Prostate gland (tissue), 2 donors: ENCODE measurements at regions not wholly inside any gene's neighbourhood (a gene's known extent, or its start where the extent isn't known, plus 50 kb on each side); places are given as distances from the start of the nearest gene placed in this dataset.

Experiments
- DNase-seq: peaks from one replicate; pipeline ENCODE4 v3.0.0-alpha.2; 2019; ENCODE audit warnings: low spot score
- H3K27ac ChIP-seq, 2 donors: fragments of 200-600 bp; sonication (generic); 2 replicates each; pipeline ENCODE4 v1.5.1; 2017 to 2019
- H3K27me3 ChIP-seq: fragments of 200-600 bp; sonication (generic); replicated peaks from 2 replicates; pipeline ENCODE4 v1.5.1; 2019; ENCODE audit not compliant: insufficient read depth
- H3K36me3 ChIP-seq, 2 donors: fragments of 200-600 bp; sonication (generic); 1 replicate in 1 of 2; 2 replicates in 1 of 2; pipeline versions ENCODE4 v1.5.1 to v1.8.1; 2017 to 2019
- H3K4me1 ChIP-seq: fragments of 200-600 bp; sonication (generic); replicated peaks from 2 replicates; pipeline ENCODE4 v1.5.1; 2019
- H3K4me3 ChIP-seq, 2 donors: fragments of 200-600 bp; sonication (generic); 2 replicates each; pipeline ENCODE4 v1.5.1; 2017 to 2019
- H3K9me3 ChIP-seq: fragments of 200-600 bp; sonication (generic); 2 replicates; pipeline ENCODE4 v1.5.1; 2017
- POLR2A ChIP-seq: fragments of 450-650 bp; IDR thresholded peaks from one replicate; pipeline ENCODE4 v1.6.1; 2016; ENCODE audit warnings: antibody characterized with exemption, mild to moderate bottlenecking
- POLR2AphosphoS5 ChIP-seq: sonication (generic); formaldehyde crosslinking; IDR thresholded peaks from one replicate; pipeline ENCODE4 v1.6.1; 2017; ENCODE audit warnings: antibody characterized with exemption
- WGBS: methylation state at CpG from one replicate; pipeline ENCODE4 v1.1.5; 2018; 5-methylcytosine and 5-hydroxymethylcytosine counted together
- intact Hi-C: fragments of 100-400 bp; cut with DNase I; formaldehyde crosslinking; loops from one replicate; pipeline ENCODE4 v1.14.2; 2022
- TF ChIP-seq, protein P1 (sequence below), 4 experiments: fragments of 200-600 bp in 2 of 4; fragments of 450-650 bp in 2 of 4; sonication (generic) in 2 of 4; IDR thresholded peaks; 1 replicate in 3 of 4; 2 replicates in 1 of 4; pipeline ENCODE4 v1.5.1; 2016 to 2019; ENCODE audit warnings: antibody characterized with exemption in 4 of 4, mild to moderate bottlenecking in 2 of 4, moderate library complexity in 2 of 4

DNA sequence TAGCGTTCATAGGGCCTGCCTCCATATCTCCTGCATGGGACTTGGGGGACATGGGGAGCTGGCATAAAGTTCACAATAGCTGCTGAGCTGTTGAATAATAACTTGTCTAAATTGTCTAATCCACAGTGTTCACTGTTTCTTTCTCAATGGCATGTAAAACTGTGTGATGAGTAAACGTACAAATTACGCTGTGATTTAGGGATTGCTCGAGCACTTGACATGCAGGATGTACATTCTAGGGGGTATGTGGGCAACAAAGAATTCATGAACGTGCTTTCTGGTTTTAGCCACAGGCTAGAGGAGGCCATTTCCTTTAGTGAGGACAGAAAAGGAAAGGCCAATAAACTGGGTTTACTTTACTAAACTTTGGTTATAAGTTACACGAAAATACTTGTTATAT is 534.2 kb upstream of the ZWINT start:
- H3K4me1 ChIP-seq: no peaks in the 10 kb centered on the region
- intact Hi-C loops: no loop called here
- no peaks in the 10 kb centered on the region for H3K9me3 ChIP-seq
- no peaks in the 10 kb centered on the region for H3K27me3 ChIP-seq
- no peak for DNase-seq
- H3K27ac ChIP-seq: no peak overlapping the region
- no peak for TF ChIP-seq POLR2AphosphoS5
- no peak for TF ChIP-seq POLR2A
- TF ChIP-seq, protein P1, sequence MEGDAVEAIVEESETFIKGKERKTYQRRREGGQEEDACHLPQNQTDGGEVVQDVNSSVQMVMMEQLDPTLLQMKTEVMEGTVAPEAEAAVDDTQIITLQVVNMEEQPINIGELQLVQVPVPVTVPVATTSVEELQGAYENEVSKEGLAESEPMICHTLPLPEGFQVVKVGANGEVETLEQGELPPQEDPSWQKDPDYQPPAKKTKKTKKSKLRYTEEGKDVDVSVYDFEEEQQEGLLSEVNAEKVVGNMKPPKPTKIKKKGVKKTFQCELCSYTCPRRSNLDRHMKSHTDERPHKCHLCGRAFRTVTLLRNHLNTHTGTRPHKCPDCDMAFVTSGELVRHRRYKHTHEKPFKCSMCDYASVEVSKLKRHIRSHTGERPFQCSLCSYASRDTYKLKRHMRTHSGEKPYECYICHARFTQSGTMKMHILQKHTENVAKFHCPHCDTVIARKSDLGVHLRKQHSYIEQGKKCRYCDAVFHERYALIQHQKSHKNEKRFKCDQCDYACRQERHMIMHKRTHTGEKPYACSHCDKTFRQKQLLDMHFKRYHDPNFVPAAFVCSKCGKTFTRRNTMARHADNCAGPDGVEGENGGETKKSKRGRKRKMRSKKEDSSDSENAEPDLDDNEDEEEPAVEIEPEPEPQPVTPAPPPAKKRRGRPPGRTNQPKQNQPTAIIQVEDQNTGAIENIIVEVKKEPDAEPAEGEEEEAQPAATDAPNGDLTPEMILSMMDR (IDR thresholded peaks at IDR 0.05): no peak
- H3K36me3 ChIP-seq: no peaks in the 10 kb centered on the region
- 57% methylated on average over 6 of the region's 6 CpGs for WGBS
- H3K4me3 ChIP-seq: no peak overlapping the region

DNA sequence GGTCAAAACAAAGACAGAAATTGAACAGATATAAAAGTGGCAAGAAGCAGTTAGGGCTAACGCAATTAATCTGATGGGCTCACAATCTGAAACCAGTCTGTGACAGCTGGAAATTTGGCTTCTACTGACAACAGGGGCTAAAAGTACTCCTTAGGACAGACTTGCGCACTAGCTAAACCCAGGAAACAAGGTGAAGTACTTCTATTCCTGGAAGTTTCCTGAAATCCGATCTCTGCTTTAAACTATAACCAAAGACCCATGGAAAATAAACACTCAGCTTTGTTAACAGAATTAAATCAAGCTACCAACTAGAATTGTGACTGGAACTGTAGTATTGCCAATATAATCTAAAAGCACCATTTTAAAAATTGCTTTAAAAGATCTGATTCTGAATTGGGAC is 520.2 kb upstream of the ZWINT start:
- intact Hi-C loops: no loop called here
- Histone ChIP-seq H3K27ac (no peak overlapping the region), H3K27me3 (no peaks in the 10 kb centered on the region), H3K9me3 (no peaks in the 10 kb centered on the region), H3K4me3 (no peak overlapping the region), H3K4me1 (no peaks in the 10 kb centered on the region), H3K36me3 (no peaks in the 10 kb centered on the region)
- TF ChIP-seq POLR2AphosphoS5: no peak
- TF ChIP-seq, protein P1 (IDR thresholded peaks at IDR 0.05): no peak
- TF ChIP-seq POLR2A: no peak
- 15% methylated on average over 3 of the region's 3 CpGs for WGBS
- no peak for DNase-seq

DNA sequence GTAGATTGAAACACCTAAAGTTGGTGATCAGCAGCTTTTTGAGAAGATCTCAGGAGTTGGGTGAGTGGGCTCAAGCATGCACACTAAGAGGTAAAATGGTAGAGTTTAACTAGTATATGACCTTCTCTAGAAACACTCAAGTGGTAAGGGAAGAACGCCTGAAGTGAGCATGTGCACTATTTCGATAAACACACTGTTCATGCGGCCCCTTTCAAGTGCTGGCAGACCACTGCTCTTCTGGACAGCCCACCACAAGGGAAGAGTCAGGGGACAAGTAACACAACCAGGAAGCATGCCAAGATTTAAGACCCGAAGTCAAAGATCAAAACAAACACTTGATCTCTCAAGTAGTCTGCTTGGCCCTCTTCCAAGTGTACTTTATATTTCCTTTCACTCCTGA is 519.5 kb upstream of the ZWINT start:
- H3K4me1 ChIP-seq: no peaks in the 10 kb centered on the region
- no peaks in the 10 kb centered on the region for H3K9me3 ChIP-seq
- TF ChIP-seq POLR2AphosphoS5: no peak
- TF ChIP-seq, protein P1 (IDR thresholded peaks at IDR 0.05): no peak
- TF ChIP-seq POLR2A: no peak
- H3K4me3 ChIP-seq: no peak overlapping the region
- 30% methylated on average over 4 of the region's 4 CpGs for WGBS
- no peaks in the 10 kb centered on the region for H3K27me3 ChIP-seq
- H3K27ac ChIP-seq: no peak overlapping the region
- H3K36me3 ChIP-seq: no peaks in the 10 kb centered on the region
- intact Hi-C loops: no loop called here
- no peak for DNase-seq

DNA sequence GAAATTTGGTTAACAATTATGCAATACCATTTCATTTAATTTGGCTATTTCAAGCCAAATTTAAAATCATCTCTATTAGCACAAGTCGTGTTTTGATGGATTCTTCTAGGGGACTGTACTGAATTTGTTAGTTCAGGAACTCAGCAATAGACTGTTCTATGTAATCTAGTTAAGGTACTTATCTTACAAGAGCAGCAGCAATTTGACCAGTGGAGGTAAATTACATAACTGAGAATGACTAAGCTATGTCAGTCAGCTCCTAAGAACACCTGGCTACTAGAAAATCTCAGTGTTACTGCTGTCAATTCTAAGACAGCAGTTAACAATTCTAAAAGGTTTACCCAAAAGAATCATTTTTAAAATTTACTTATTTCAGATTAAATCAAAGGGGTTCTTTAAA is 513.9 kb upstream of the ZWINT start:
- H3K36me3 ChIP-seq: no peaks in the 10 kb centered on the region
- no peak overlapping the region for H3K27ac ChIP-seq
- intact Hi-C loops: no loop called here
- no peaks in the 10 kb centered on the region for H3K27me3 ChIP-seq
- DNase-seq: no peak
- H3K4me1 ChIP-seq: no peaks in the 10 kb centered on the region
- 42% methylated on average over 1 of the region's 1 CpG for WGBS
- TF ChIP-seq, protein P1 (IDR thresholded peaks at IDR 0.05): no peak
- TF ChIP-seq POLR2A: no peak
- no peak for TF ChIP-seq POLR2AphosphoS5
- no peaks in the 10 kb centered on the region for H3K9me3 ChIP-seq
- H3K4me3 ChIP-seq: no peak overlapping the region

DNA sequence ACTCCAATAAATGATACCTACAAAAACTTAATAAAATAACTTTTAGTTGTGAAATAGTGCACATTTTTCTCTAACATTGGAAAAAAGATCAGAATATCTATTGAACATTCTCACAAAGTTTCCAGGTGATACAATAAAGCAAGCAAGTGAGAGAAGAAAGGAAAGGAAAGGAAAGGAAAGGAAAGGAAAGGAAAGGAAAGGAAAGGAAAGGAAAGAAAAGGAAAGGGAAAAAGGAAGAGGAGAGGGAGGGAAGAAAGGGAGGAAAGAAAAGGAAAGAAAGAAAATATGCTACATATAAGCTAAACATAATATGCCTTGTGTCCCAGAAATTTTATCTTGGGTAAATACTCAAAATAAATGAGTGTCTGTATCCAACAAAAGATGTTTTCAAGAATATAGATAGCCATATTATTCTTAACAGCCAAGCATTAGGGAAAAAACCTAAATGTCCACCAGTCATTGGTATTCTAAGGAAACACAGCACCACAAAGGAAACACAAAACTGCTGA is 510.2 kb upstream of the ZWINT start:
- TF ChIP-seq POLR2A (no peak), POLR2AphosphoS5 (no peak)
- TF ChIP-seq, protein P1 (IDR thresholded peaks at IDR 0.05): no peak
- intact Hi-C loops: no loop called here
- Histone ChIP-seq H3K4me1 (no peaks in the 10 kb centered on the region), H3K4me3 (no peak overlapping the region), H3K27me3 (no peaks in the 10 kb centered on the region), H3K36me3 (no peaks in the 10 kb centered on the region), H3K27ac (no peak overlapping the region), H3K9me3 (no peaks in the 10 kb centered on the region)
- DNase-seq: no peak
